HG02763 (cell line): ENCODE measurements at regions not wholly inside any gene's neighbourhood (a gene's known extent, or its start where the extent isn't known, plus 50 kb on each side); places are given as distances from the start of the nearest gene placed in this dataset.
"Not testable (repeated sequence)": the region's sequence is repeated elsewhere in the genome, so short reads cannot be mapped to it uniquely, and the experiment has no call there.

Experiments
- ATAC-seq: cut with Tn5 transposase; IDR thresholded peaks from one replicate; pipeline ENCODE4 v1.9.1; 2021; ENCODE audit warnings: mild to moderate bottlenecking, moderate library complexity; ENCODE audit not compliant: unreplicated experiment

DNA sequence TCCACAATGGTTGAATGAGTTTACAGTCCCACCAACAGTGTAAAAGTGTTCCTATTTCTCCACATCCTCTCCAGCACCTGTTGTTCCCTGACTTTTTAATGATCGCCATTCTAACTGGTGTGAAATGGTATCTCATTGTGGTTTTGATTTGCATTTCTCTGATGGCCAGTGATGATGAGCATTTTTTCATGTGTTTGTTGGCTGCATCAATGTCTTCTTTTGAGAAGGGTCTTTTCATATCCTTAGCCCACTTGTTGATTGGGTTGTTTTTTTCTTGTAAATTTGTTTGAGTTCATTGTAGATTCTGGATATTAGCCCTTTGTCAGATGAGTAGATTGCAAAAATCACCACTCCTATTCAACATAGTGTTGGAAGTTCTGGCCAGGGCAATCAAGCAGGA lies 287.6 kb upstream of the RASGRP1 start:
- not testable (repeated sequence) for ATAC-seq

DNA sequence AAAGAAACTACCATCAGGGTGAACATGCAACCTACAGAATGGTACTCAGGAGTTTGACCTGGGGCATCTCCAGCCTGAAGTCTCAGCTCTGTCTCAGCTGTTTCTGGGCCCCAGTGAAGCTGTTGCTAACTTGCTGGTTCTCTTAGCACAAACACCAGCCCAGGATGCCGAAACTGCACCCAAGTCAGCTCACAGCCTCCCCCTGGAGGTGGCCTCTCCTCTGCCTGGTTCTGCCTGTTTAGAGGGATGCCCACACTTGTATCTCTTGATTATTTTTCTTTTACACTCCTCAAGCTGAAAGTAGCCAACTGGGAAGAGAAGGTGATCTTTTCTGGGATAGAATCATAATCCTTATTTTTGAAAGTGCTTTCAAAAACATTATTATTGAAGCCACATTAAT lies 289.0 kb upstream of the RASGRP1 start:
- ATAC-seq = no peak

GRCh38 chr15:38854506-38854905 lies 289.9 kb upstream of the RASGRP1 start:
- no peak for ATAC-seq

DNA sequence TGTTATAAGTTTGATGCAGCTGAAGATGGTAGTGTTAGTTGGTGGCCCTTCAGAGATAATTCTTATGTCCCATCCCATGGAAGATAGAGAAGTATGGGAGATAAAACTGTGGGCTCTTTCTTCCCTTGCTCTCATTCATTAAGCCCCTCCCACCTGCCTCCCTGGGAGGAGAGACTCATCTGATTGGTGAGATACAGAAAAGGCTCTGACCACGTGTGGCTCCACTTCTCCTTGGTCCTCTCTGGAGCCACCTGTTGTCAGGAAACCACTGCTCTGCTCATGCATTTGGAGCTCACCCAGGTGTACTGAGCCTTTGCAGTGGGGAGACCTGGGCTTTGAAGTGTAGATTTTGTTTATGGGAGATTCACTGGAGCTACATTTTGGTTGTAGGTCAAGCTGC lies 293.2 kb upstream of the RASGRP1 start:
- no peak for ATAC-seq

- ATAC-seq = no peak
Measured at GRCh38 chr15:38859574-38859973, 295.0 kb upstream of the RASGRP1 start.

DNA sequence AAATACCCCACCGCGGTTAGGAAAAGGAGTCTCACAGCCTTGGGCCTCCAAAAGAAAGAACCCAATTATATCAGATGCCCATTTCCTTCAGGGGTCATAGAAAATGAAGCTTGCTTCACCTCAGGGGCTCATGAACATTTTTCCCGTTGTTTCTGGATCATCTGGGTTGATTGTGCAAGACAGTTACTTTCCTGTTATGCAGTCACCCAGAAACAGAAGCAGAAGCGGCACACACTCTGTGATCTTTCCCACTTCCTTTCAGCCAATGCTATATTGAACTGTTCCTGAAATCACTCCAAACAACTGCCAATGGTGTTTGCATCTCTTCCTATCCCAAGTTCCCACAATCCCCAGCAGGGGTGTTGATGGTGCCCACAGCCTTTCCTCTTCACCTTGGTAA lies 295.6 kb upstream of the RASGRP1 start:
- ATAC-seq = no peak

DNA sequence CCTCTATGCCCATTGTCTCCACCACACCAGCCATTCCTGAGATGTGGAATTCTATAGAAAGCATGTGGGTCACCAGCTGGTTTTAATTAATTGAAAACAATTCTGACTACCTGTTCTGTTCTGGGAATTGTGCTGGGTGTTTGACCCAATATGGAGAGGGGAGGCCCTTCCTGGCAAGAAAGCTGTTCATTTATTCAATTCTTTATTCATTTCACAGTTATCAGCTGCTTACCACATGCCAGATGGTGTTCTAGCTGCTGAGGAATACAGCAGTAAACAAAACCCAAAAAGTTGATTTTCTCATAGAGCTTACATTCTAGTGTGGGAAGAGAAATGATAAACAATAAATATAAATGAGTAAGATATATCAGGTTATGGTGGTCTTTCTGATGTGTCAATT lies 296.1 kb upstream of the RASGRP1 start:
- ATAC-seq = no peak

- ATAC-seq = no peak
Measured at GRCh38 chr15:38861108-38861507, 296.5 kb upstream of the RASGRP1 start.

GRCh38 chr15:38862099-38862498 lies 297.5 kb upstream of the RASGRP1 start:
- no peak for ATAC-seq

DNA sequence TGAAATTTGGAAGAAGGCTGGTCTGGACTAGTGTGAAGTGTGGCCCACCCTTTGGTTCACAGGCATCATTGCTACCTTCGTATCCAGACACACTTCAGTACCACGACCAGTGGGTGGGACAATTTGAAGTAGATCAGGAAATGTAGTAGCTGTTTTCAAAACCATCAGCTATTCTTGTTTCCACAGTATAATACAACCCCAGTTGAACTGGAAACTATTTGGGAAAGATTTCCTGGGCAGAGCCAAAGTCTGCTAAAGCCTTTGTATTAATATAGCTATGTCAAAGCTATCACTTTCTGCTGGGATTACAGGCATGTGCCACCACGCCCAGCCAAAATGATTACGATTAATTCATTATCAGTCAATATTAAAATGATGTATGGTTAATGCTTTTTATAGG lies 298.8 kb upstream of the RASGRP1 start:
- no peak for ATAC-seq

DNA sequence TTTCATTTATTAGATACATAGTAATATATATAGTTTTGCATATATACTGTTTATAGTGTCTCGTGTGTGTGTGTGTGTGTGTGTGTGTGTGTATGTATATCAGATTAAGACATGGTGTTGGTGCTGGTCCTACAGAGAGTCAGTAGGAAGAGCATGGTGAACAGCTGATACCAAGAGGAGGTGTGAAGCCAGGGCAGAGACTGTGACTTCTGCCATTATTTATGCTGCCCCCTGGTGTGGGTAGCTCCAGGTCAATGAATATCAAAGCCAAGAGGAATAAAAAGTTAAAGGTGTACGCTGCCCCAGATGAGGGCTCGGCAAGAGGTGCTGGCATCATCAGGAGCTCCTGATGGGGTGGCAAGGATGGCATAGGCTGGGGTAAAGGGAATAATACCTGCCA lies 299.5 kb upstream of the RASGRP1 start:
- no peak for ATAC-seq

GRCh38 chr15:38864827-38865581 lies 300.4 kb upstream of the RASGRP1 start:
- ATAC-seq = no peak

DNA sequence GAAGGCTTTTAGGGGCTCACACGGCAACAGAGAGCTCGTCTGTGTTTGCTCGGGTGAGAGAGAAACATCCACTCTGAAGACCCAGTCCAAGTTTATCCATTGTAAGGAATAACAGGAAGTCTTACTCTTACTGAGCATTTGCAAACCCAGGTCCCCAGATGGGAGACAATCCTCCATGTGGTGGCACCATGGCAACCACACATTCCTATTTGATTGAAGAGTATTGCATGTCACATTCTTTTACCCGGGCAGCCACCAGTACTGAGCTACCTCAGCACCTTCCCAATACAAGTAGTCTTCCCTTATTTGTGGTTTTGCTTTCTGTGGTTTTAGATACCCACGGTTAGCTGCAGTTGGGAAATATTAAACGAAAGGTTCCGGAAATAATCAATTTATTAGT lies 302.9 kb upstream of the RASGRP1 start:
- ATAC-seq = no peak

GRCh38 chr15:38868326-38869114 lies 303.9 kb upstream of the RASGRP1 start:
- ATAC-seq = no peak

DNA sequence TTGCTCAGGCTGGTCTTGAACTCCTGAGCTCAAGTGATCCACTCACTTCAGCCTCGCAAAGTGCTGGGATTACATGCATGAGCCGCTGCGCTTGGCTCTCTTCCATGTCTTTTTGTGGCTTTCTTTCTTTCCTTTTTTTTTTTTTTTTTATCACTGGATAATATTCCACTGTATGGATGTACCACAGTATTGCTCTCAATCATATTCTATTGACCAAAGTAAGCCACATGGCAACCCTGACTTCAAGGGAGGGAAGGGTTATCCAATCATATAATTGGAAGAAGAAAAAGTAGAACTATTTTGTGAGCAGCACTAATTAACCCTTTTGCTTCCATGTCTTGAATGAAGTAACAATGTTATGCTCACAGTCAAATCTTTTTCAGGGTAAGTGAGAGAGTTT lies 307.0 kb upstream of the RASGRP1 start:
- ATAC-seq = no peak

DNA sequence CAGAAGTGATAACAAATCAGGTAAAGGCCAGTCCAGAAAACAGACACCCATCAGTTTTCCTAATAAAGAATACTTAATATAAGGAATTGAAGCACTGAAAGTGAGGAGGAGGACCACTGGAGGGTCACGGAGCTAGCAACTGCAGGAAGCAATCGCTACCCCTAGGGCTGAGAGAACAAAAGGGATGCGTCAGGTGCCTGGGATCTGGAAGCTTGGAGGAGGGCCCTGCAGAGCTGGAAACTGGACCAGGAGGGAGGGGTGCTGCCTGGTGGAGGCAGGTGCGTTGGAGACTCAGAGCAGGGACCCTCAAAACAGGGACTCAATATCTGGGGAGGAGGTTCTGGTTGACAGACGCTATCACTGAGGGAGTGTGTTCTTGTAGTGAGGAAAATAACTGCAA lies 308.1 kb upstream of the RASGRP1 start:
- ATAC-seq = no peak

- no peak for ATAC-seq
Measured at GRCh38 chr15:38873158-38873557, 308.5 kb upstream of the RASGRP1 start.

- no peak for ATAC-seq
Measured at GRCh38 chr15:38874464-38874863, 309.9 kb upstream of the RASGRP1 start.

- ATAC-seq = no peak
Measured at GRCh38 chr15:38876211-38876610, 311.6 kb upstream of the RASGRP1 start.

GRCh38 chr15:38876621-38877020 lies 312.0 kb upstream of the RASGRP1 start:
- ATAC-seq = no peak

- ATAC-seq = no peak
Measured at GRCh38 chr15:38877471-38877870, 312.9 kb upstream of the RASGRP1 start.

DNA sequence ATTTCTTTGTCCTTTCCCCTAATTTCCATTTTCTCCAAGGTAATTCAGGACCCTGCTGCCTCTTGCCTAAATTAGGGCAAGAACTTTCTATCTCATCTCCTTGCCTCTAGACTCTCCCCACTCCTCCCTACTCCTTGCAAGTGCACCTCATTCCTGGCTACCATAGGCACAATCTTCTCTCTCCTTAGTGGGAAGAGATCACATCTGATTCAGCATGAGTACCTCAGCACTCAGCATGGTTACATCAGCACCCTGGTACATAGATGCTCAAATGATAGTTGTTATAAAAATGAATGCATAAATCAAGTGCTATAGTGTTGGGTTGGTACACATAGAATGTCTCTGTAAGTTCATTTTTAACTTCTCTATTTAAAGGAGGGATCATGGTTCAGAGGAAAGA lies 313.4 kb upstream of the RASGRP1 start:
- no peak for ATAC-seq
